ENCODE measurements at regions not wholly inside any gene's neighbourhood (a gene's known extent, or its start where the extent isn't known, plus 50 kb on each side); places are given as distances from the start of the nearest gene placed in this dataset.

- no peak overlapping the region for H2AFZ ChIP-seq
- no peak for DNase-seq
- no peaks in the 10 kb centered on the region for H3F3A ChIP-seq (ENCODE audit: insufficient read depth, low read depth)
- no peaks in the 10 kb centered on the region; the same call in 1 of the 2 replicates for H3K9me2 ChIP-seq (ENCODE audit: insufficient read depth)
- no peaks in the 10 kb centered on the region for H3K9me3 ChIP-seq (ENCODE audit: insufficient read depth, low read depth)
- ChIA-PET POLR2A (ENCODE audit: unreplicated experiment) (interaction anchor here (0.5 kb wide), 1 partner anchor 24 kb away, joined by 6 read pairs; no protein-coding TSS in a partner anchor), CTCF (no interaction called here)
- H3K27ac ChIP-seq: no peak overlapping the region
- BruUV-seq (replicated peaks): no TSS peak
- no peaks in the 10 kb centered on the region for H3K79me2 ChIP-seq (ENCODE audit: low read depth)
- no peak overlapping the region for H3K4me3 ChIP-seq
- H3K27me3 ChIP-seq (ENCODE audit: insufficient read depth, low read depth): no peaks in the 10 kb centered on the region
- no peaks in the 10 kb centered on the region for H3K36me3 ChIP-seq (ENCODE audit: low read depth)
- H3K4me2 ChIP-seq: no peak overlapping the region
- TF ChIP-seq EZH2 (IDR thresholded peaks at IDR 0.05; ENCODE audit: low read depth): no peak
- no peak for TF ChIP-seq CTCF (conservative IDR thresholded peaks at IDR 0.05)
- intact Hi-C loops (cut with micrococcal nuclease; ENCODE audit: unreplicated experiment): no loop called here
- H4K20me1 ChIP-seq (ENCODE audit: insufficient read depth): no peaks in the 10 kb centered on the region
- H3K4me1 ChIP-seq (replicated peaks; ENCODE audit: insufficient read depth): no peaks in the 10 kb centered on the region
These were observed 1064.9 kb downstream of the NXPH1 start for GRCh38 chr7:9498303-9498702.

GRCh38 chr7:9502269-9502668, 1068.9 kb downstream of the NXPH1 start:
- DNase-seq: no peak
- POLR2A ChIA-PET (ENCODE audit: unreplicated experiment): no interaction called here
- BruUV-seq (replicated peaks): no TSS peak

GRCh38 chr7:9504678-9505077, 1071.3 kb downstream of the NXPH1 start:
- Histone ChIP-seq H3K4me1 (replicated peaks; ENCODE audit: insufficient read depth) (no peaks in the 10 kb centered on the region), H3K27me3 (ENCODE audit: insufficient read depth, low read depth) (no peaks in the 10 kb centered on the region), H3K9me3 (ENCODE audit: insufficient read depth, low read depth) (no peaks in the 10 kb centered on the region), H3K36me3 (ENCODE audit: low read depth) (no peaks in the 10 kb centered on the region), H2AFZ (no peak overlapping the region), H3K79me2 (ENCODE audit: low read depth) (no peaks in the 10 kb centered on the region), H3K9me2 (ENCODE audit: insufficient read depth) (no peaks in the 10 kb centered on the region), H3F3A (ENCODE audit: insufficient read depth, low read depth) (no peaks in the 10 kb centered on the region), H4K20me1 (ENCODE audit: insufficient read depth) (no peaks in the 10 kb centered on the region), H3K27ac (no peak overlapping the region), H3K4me3 (no peak overlapping the region), H3K4me2 (no peak overlapping the region)
- DNase-seq: no peak
- ChIA-PET CTCF (no interaction called here), POLR2A (ENCODE audit: unreplicated experiment) (no interaction called here)
- intact Hi-C loops (cut with micrococcal nuclease; ENCODE audit: unreplicated experiment): no loop called here
- TF ChIP-seq CTCF (conservative IDR thresholded peaks at IDR 0.05) (no peak), EZH2 (IDR thresholded peaks at IDR 0.05; ENCODE audit: low read depth) (no peak)
- BruUV-seq (replicated peaks): no TSS peak

More at GRCh38 chr7:9502269-9502668, 1068.9 kb downstream of the NXPH1 start:
- Histone ChIP-seq H3K79me2 (ENCODE audit: low read depth) (no peaks in the 10 kb centered on the region), H3K27me3 (ENCODE audit: insufficient read depth, low read depth) (no peaks in the 10 kb centered on the region), H3K36me3 (ENCODE audit: low read depth) (no peaks in the 10 kb centered on the region), H3K9me2 (ENCODE audit: insufficient read depth) (no peaks in the 10 kb centered on the region), H2AFZ (no peak overlapping the region), H3F3A (ENCODE audit: insufficient read depth, low read depth) (no peaks in the 10 kb centered on the region), H3K4me3 (no peak overlapping the region), H3K4me2 (no peak overlapping the region), H3K27ac (no peak overlapping the region), H3K9me3 (ENCODE audit: insufficient read depth, low read depth) (no peaks in the 10 kb centered on the region), H4K20me1 (ENCODE audit: insufficient read depth) (no peaks in the 10 kb centered on the region), H3K4me1 (replicated peaks; ENCODE audit: insufficient read depth) (no peaks in the 10 kb centered on the region)
- intact Hi-C loops (cut with micrococcal nuclease; ENCODE audit: unreplicated experiment): no loop called here
- TF ChIP-seq EZH2 (IDR thresholded peaks at IDR 0.05; ENCODE audit: low read depth) (no peak), CTCF (conservative IDR thresholded peaks at IDR 0.05) (no peak)
- CTCF ChIA-PET: no interaction called here
